GM23338 (cell line): ENCODE measurements at regions not wholly inside any gene's neighbourhood (a gene's known extent, or its start where the extent isn't known, plus 50 kb on each side); places are given as distances from the start of the nearest gene placed in this dataset.

Experiments used
- ATAC-seq: fragments of 200-7000 bp; cut with Tn5 transposase; 3 replicates; pipeline ENCODE4 v1.9.1; 2020
- DNase-seq: peaks from one replicate; pipeline ENCODE4 v3.0.0-alpha.2; 2015; ENCODE audit warnings: low spot score
- H2AFZ ChIP-seq: fragments of 200-600 bp; sonication (generic); 2 replicates; pipeline ENCODE4 v1.8.0; 2016; ENCODE audit warnings: antibody characterized with exemption, mild to moderate bottlenecking, moderate library complexity
- H3F3A ChIP-seq: fragments of 200-600 bp; sonication (generic); replicated peaks from 2 replicates; pipeline ENCODE4 v1.8.0; 2017; ENCODE audit warnings: antibody characterized with exemption, mixed run types, low read depth
- H3K27ac ChIP-seq: fragments of 200-600 bp; sonication (generic); 2 replicates; pipeline ENCODE4 v1.6.1; 2016; ENCODE audit warnings: low read depth
- H3K27me3 ChIP-seq: fragments of 200-600 bp; sonication (generic); 2 replicates; pipeline ENCODE4 v1.8.0; 2016; ENCODE audit warnings: mild to moderate bottlenecking, mixed run types, moderate library complexity; ENCODE audit not compliant: insufficient read depth
- H3K36me3 ChIP-seq: fragments of 200-600 bp; sonication (generic); 2 replicates; pipeline ENCODE4 v1.8.0; 2016; ENCODE audit warnings: mild to moderate bottlenecking; ENCODE audit not compliant: insufficient read depth
- H3K4me1 ChIP-seq: fragments of 200-600 bp; sonication (generic); 2 replicates; pipeline ENCODE4 v1.8.0; 2016; ENCODE audit warnings: mild to moderate bottlenecking, moderate library complexity; ENCODE audit not compliant: insufficient read depth
- H3K4me2 ChIP-seq: fragments of 200-600 bp; sonication (generic); 2 replicates; pipeline ENCODE4 v1.7.1; 2017; ENCODE audit warnings: mixed run types
- H3K4me3 ChIP-seq: fragments of 200-600 bp; sonication (generic); 2 replicates; pipeline ENCODE4 v1.6.1; 2016; ENCODE audit warnings: mixed run types
- H3K79me2 ChIP-seq: fragments of 200-600 bp; sonication (generic); replicated peaks from 2 replicates; pipeline ENCODE4 v1.8.0; 2017; ENCODE audit warnings: mild to moderate bottlenecking; ENCODE audit not compliant: insufficient read depth
- H3K9me2 ChIP-seq: fragments of 200-600 bp; sonication (generic); 2 replicates; pipeline ENCODE4 v1.8.0; 2017; ENCODE audit not compliant: insufficient read depth
- H4K20me1 ChIP-seq: fragments of 200-600 bp; sonication (generic); replicated peaks from 2 replicates; pipeline ENCODE4 v1.8.0; 2017; ENCODE audit warnings: mild to moderate bottlenecking; ENCODE audit not compliant: insufficient read depth
- H3K27ac Mint-ChIP-seq: 2 replicates; pipeline ENCODE4 v1.8.0; 2020; ENCODE audit warnings: inconsistent platforms, mild to moderate bottlenecking, moderate library complexity, mixed read lengths
- H3K27me3 Mint-ChIP-seq: 3 replicates; pipeline ENCODE4 v1.8.0; 2022; ENCODE audit warnings: low read depth, mild to moderate bottlenecking, moderate library complexity, mixed read lengths, inconsistent platforms; ENCODE audit not compliant: insufficient read depth, poor library complexity
- H3K36me3 Mint-ChIP-seq: 3 replicates; pipeline ENCODE4 v1.8.0; 2021; ENCODE audit warnings: low read depth, mild to moderate bottlenecking, inconsistent platforms, moderate library complexity, mixed read lengths
- H3K4me1 Mint-ChIP-seq: 3 replicates; pipeline ENCODE4 v1.8.0; 2020; ENCODE audit warnings: mild to moderate bottlenecking, inconsistent platforms, mixed read lengths
- H3K4me3 Mint-ChIP-seq: 3 replicates; pipeline ENCODE4 v1.8.0; 2021; ENCODE audit warnings: moderate library complexity, mild to moderate bottlenecking, inconsistent platforms, mixed read lengths
- H3K9me3 Mint-ChIP-seq: 3 replicates; pipeline ENCODE4 v1.8.0; 2020; ENCODE audit warnings: moderate library complexity, mild to moderate bottlenecking, inconsistent platforms, mixed read lengths
- EZH2phosphoT487 ChIP-seq: fragments of 200-600 bp; sonication (generic); IDR thresholded peaks from one replicate; pipeline ENCODE4 v1.8.1; 2018; ENCODE audit warnings: antibody characterized with exemption; ENCODE audit not compliant: unreplicated experiment
- JUNB ChIP-seq: IDR thresholded peaks from one replicate; pipeline ENCODE4 v1.6.1; 2016; ENCODE audit warnings: antibody characterized with exemption; ENCODE audit not compliant: unreplicated experiment
- NANOG ChIP-seq: IDR thresholded peaks from 2 replicates; pipeline ENCODE4 v1.6.1; 2016; ENCODE audit warnings: antibody characterized with exemption, borderline replicate concordance
- POLR2AphosphoS5 ChIP-seq: IDR thresholded peaks from 2 replicates; pipeline ENCODE4 v1.6.1; 2016; ENCODE audit warnings: antibody characterized with exemption, low read depth
- STAT1 ChIP-seq: IDR thresholded peaks from one replicate; pipeline ENCODE4 v1.6.1; 2016; ENCODE audit warnings: antibody characterized with exemption; ENCODE audit not compliant: unreplicated experiment
- ZNF114 ChIP-seq: fragments of 250-450 bp; sonication (Bioruptor Pico); IDR thresholded peaks from 2 replicates; pipeline ENCODE4 v1.5.0; 2020; ENCODE audit warnings: mild to moderate bottlenecking, moderate library complexity
- ZNF331 ChIP-seq: fragments of 250-450 bp; sonication (Bioruptor Pico); IDR thresholded peaks from 2 replicates; pipeline ENCODE4 v1.5.0; 2020; ENCODE audit warnings: low read depth, mild to moderate bottlenecking, moderate library complexity
- TF ChIP-seq, protein P1 (sequence below): fragments of 250-450 bp; sonication (Bioruptor Pico); IDR thresholded peaks from 2 replicates; pipeline ENCODE4 v1.5.0; 2020; ENCODE audit warnings: mild to moderate bottlenecking, moderate library complexity
- TF ChIP-seq, protein P2 (sequence below): IDR thresholded peaks from 2 replicates; pipeline ENCODE4 v1.6.1; 2016; ENCODE audit warnings: antibody characterized with exemption

DNA sequence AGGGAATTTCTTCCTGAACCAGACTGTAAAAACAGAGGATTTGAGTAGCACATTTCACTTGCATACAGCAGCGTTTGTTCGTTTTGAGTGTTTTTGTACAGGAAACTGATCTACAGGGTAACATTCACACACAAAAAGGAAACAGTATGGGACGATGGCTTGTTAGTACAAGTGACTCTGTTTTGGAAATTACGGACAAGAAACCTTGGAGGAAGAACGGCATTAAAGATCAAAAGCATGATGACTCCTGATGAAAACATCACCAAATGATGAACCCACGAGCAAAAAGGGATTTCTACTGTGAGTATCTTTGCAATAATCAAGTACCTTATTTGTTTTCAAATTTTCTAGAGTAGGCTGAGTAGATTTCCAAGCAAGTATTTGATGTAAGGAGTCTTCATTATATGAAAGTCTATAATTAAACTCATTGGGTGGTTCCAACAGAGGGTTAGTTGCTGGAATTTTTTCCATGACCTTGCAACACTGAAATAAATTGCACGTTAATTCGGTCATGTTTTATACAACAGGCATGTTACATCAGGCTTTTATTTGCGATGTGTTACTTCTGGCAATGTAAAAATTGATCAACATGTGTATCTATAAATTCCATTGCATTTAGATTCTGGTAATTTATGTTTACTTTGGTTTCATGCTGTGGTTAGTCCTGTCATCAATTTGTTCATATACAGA is 76.7 kb upstream of the KCNK2 start (continued):
- TF ChIP-seq, protein P1, sequence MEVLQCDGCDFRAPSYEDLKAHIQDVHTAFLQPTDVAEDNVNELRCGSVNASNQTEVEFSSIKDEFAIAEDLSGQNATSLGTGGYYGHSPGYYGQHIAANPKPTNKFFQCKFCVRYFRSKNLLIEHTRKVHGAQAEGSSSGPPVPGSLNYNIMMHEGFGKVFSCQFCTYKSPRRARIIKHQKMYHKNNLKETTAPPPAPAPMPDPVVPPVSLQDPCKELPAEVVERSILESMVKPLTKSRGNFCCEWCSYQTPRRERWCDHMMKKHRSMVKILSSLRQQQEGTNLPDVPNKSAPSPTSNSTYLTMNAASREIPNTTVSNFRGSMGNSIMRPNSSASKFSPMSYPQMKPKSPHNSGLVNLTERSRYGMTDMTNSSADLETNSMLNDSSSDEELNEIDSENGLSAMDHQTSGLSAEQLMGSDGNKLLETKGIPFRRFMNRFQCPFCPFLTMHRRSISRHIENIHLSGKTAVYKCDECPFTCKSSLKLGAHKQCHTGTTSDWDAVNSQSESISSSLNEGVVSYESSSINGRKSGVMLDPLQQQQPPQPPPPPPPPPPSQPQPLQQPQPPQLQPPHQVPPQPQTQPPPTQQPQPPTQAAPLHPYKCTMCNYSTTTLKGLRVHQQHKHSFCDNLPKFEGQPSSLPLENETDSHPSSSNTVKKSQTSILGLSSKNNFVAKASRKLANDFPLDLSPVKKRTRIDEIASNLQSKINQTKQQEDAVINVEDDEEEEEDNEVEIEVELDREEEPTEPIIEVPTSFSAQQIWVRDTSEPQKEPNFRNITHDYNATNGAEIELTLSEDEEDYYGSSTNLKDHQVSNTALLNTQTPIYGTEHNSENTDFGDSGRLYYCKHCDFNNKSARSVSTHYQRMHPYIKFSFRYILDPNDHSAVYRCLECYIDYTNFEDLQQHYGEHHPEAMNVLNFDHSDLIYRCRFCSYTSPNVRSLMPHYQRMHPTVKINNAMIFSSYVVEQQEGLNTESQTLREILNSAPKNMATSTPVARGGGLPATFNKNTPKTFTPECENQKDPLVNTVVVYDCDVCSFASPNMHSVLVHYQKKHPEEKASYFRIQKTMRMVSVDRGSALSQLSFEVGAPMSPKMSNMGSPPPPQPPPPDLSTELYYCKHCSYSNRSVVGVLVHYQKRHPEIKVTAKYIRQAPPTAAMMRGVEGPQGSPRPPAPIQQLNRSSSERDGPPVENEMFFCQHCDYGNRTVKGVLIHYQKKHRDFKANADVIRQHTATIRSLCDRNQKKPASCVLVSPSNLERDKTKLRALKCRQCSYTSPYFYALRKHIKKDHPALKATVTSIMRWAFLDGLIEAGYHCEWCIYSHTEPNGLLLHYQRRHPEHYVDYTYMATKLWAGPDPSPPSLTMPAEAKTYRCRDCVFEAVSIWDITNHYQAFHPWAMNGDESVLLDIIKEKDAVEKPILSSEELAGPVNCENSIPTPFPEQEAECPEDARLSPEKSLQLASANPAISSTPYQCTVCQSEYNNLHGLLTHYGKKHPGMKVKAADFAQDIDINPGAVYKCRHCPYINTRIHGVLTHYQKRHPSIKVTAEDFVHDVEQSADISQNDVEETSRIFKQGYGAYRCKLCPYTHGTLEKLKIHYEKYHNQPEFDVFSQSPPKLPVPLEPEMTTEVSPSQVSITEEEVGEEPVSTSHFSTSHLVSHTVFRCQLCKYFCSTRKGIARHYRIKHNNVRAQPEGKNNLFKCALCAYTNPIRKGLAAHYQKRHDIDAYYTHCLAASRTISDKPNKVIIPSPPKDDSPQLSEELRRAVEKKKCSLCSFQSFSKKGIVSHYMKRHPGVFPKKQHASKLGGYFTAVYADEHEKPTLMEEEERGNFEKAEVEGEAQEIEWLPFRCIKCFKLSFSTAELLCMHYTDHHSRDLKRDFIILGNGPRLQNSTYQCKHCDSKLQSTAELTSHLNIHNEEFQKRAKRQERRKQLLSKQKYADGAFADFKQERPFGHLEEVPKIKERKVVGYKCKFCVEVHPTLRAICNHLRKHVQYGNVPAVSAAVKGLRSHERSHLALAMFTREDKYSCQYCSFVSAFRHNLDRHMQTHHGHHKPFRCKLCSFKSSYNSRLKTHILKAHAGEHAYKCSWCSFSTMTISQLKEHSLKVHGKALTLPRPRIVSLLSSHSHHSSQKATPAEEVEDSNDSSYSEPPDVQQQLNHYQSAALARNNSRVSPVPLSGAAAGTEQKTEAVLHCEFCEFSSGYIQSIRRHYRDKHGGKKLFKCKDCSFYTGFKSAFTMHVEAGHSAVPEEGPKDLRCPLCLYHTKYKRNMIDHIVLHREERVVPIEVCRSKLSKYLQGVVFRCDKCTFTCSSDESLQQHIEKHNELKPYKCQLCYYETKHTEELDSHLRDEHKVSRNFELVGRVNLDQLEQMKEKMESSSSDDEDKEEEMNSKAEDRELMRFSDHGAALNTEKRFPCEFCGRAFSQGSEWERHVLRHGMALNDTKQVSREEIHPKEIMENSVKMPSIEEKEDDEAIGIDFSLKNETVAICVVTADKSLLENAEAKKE (CRISPR knock-in tag): no peak
- TF ChIP-seq ZNF331 (CRISPR knock-in tag) (no peak), EZH2phosphoT487 (no peak)

DNA sequence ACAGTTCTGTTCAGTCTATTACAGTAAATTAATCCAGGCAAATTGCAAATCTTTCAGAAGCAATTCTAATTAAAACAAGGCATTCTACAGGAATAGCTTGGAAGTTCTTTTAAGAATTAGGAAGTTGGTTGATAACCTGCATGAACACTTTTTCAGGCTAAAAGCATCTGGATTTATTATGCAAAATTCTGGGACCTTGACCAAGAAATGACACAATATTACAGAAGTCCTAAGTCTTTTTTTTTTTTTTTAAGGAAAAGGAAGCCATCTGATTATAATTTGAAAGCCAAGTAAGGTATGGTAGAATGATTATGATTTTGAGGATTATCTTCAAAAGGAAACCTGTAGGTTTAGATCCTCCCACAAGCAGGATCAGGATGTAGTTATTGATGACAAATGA is 74.7 kb upstream of the KCNK2 start:
- H3K79me2 ChIP-seq: no peaks in the 10 kb centered on the region
- no peaks in the 10 kb centered on the region for H3K36me3 ChIP-seq
- no peak overlapping the region for H3K4me3 ChIP-seq
- Mint-ChIP-seq H3K4me3 (no peak overlapping the region), H3K27ac (no peak overlapping the region), H3K9me3 (no peaks in the 10 kb centered on the region), H3K36me3 (no peaks in the 10 kb centered on the region), H3K27me3 (no peaks in the 10 kb centered on the region), H3K4me1 (no peaks in the 10 kb centered on the region)
- H3K27ac ChIP-seq: no peak overlapping the region
- no peaks in the 10 kb centered on the region for H3F3A ChIP-seq
- no peak for DNase-seq
- no peak overlapping the region for H3K4me2 ChIP-seq
- no peaks in the 10 kb centered on the region for H3K4me1 ChIP-seq
- H3K27me3 ChIP-seq: no peaks in the 10 kb centered on the region
- H3K9me2 ChIP-seq: no peaks in the 10 kb centered on the region
- no peaks in the 10 kb centered on the region for H4K20me1 ChIP-seq
- no peak for ATAC-seq
- no peak overlapping the region for H2AFZ ChIP-seq
- TF ChIP-seq ZNF114 (CRISPR knock-in tag): no peak
- no peak for TF ChIP-seq STAT1
- no peak for TF ChIP-seq POLR2AphosphoS5
- no peak for TF ChIP-seq EZH2phosphoT487
- TF ChIP-seq NANOG: no peak
- no peak for TF ChIP-seq JUNB
- TF ChIP-seq, protein P1 (CRISPR knock-in tag): no peak
- TF ChIP-seq, protein P2, sequence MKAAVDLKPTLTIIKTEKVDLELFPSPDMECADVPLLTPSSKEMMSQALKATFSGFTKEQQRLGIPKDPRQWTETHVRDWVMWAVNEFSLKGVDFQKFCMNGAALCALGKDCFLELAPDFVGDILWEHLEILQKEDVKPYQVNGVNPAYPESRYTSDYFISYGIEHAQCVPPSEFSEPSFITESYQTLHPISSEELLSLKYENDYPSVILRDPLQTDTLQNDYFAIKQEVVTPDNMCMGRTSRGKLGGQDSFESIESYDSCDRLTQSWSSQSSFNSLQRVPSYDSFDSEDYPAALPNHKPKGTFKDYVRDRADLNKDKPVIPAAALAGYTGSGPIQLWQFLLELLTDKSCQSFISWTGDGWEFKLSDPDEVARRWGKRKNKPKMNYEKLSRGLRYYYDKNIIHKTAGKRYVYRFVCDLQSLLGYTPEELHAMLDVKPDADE: no peak
